Activated CD4-positive, alpha-beta T cell treated with anti-CD3 and anti-CD28 coated beads for 48 hours (primary cell): ENCODE measurements at regions not wholly inside any gene's neighbourhood (a gene's known extent, or its start where the extent isn't known, plus 50 kb on each side); places are given as distances from the start of the nearest gene placed in this dataset.

Experiments
- DNase-seq: peaks from one replicate; pipeline ENCODE4 v3.0.0-alpha.2; 2020

GRCh38 chr10:57849691-57850357 is 417.9 kb downstream of the IPMK start:
- no peak for DNase-seq

- no peak for DNase-seq
Measured at GRCh38 chr10:57846307-57847065, 421.2 kb downstream of the IPMK start.

GRCh38 chr10:57844387-57844998 is 423.2 kb downstream of the IPMK start:
- DNase-seq, result no peak

- no peak for DNase-seq
Measured at GRCh38 chr10:57830877-57831560, 436.7 kb downstream of the IPMK start.

GRCh38 chr10:57825015-57825414 is 442.7 kb downstream of the IPMK start:
- DNase-seq, result no peak

GRCh38 chr10:57823398-57823797 is 444.3 kb downstream of the IPMK start:
- DNase-seq, result no peak

GRCh38 chr10:57822965-57823364 is 444.7 kb downstream of the IPMK start:
- DNase-seq, result no peak

GRCh38 chr10:57818522-57818921 is 449.2 kb downstream of the IPMK start:
- DNase-seq, result no peak

- no peak for DNase-seq
Measured at GRCh38 chr10:57817741-57818140, 450.0 kb downstream of the IPMK start.

- DNase-seq, result no peak
Measured at GRCh38 chr10:57815949-57816348, 451.7 kb downstream of the IPMK start.

- no peak for DNase-seq
Measured at GRCh38 chr10:57809961-57810360, 457.7 kb downstream of the IPMK start.

- no peak for DNase-seq
Measured at GRCh38 chr10:57807906-57808305, 459.8 kb downstream of the IPMK start.

GRCh38 chr10:57806675-57807074 is 461.0 kb downstream of the IPMK start:
- DNase-seq, result no peak

GRCh38 chr10:57799625-57800024 is 468.1 kb downstream of the IPMK start:
- DNase-seq, result no peak

GRCh38 chr10:57798830-57799229 is 468.9 kb downstream of the IPMK start:
- DNase-seq, result no peak

- no peak for DNase-seq
Measured at GRCh38 chr10:57791546-57791945, 476.1 kb downstream of the IPMK start.

GRCh38 chr10:57790703-57791102 is 477.0 kb downstream of the IPMK start:
- DNase-seq, result no peak

GRCh38 chr10:57788117-57788516 is 479.6 kb downstream of the IPMK start:
- no peak for DNase-seq

- DNase-seq, result no peak
Measured at GRCh38 chr10:57786850-57787750, 480.6 kb downstream of the IPMK start.

- DNase-seq, result no peak
Measured at GRCh38 chr10:57786331-57786730, 481.4 kb downstream of the IPMK start.

GRCh38 chr10:57785546-57785945 is 482.1 kb downstream of the IPMK start:
- no peak for DNase-seq

GRCh38 chr10:57785068-57785467 is 482.6 kb downstream of the IPMK start:
- DNase-seq, result no peak
